Skeletal muscle tissue (tissue), 3 donors: ENCODE measurements at regions not wholly inside any gene's neighbourhood (a gene's known extent, or its start where the extent isn't known, plus 50 kb on each side); places are given as distances from the start of the nearest gene placed in this dataset.

Experiments
- H3K27ac ChIP-seq: one replicate; pipeline ENCODE4 v1.7.0; 2013; ENCODE audit warnings: mild to moderate bottlenecking, low read depth, low read length, inconsistent platforms
- H3K27me3 ChIP-seq, 3 donors: one replicate each; pipeline ENCODE4 v1.7.0; 2013; ENCODE audit warnings: low read length in 3 of 3; ENCODE audit not compliant: control insufficient read depth in 3 of 3, insufficient read depth in 3 of 3
- H3K36me3 ChIP-seq, 3 donors: one replicate each; pipeline ENCODE4 v1.7.0; 2013; ENCODE audit warnings: low read length in 3 of 3; ENCODE audit not compliant: control insufficient read depth in 3 of 3, insufficient read depth in 3 of 3
- H3K4me1 ChIP-seq, 3 donors: one replicate each; pipeline ENCODE4 v1.7.0; 2013; ENCODE audit warnings: low read length in 3 of 3, mild to moderate bottlenecking in 3 of 3; ENCODE audit not compliant: control insufficient read depth in 3 of 3, insufficient read depth in 3 of 3
- H3K4me3 ChIP-seq, 3 donors: one replicate each; pipeline ENCODE4 v1.7.0; 2013; ENCODE audit warnings: low read length in 3 of 3
- H3K9ac ChIP-seq, 3 donors: one replicate each; pipeline ENCODE4 v1.7.0; 2013; ENCODE audit warnings: low read length in 3 of 3, mild to moderate bottlenecking in 3 of 3, moderate library complexity in 2 of 3, low read depth in 1 of 3
- H3K9me3 ChIP-seq, 3 donors: one replicate each; pipeline ENCODE4 v1.7.0; 2013; ENCODE audit warnings: low read length in 3 of 3; ENCODE audit not compliant: control insufficient read depth in 3 of 3
- donor health status: Osteomylitis.

DNA sequence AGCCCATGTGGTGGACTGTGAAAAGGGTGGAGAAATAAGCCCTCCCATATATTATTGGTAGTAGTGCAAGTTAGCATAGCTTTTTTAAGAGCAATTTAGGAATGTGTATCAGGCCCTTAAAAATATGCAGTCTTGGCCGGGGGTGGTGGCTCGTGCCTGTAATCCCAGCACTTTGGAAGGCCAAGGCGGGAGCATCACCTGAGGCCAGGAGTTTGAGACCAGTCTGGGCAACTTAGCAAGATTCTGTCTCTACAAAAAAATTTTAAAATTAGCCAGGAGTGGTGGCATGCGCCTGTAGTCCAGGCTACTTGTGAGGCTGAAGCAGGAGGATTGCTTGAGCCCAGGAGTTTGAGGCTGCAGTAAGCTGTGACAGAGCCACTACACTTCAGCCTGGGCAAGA, 64.2 kb upstream of the BCAT1 start:
- Histone ChIP-seq H3K4me3 (no peak overlapping the region), H3K36me3 (no peaks in the 10 kb centered on the region), H3K27ac (no peak overlapping the region), H3K27me3 (peaks cover 0 to under 1% (median 0%) of the 10 kb centered on the region in 3 donors), H3K9me3 (no peaks in the 10 kb centered on the region), H3K9ac (no peak overlapping the region), H3K4me1 (no peaks in the 10 kb centered on the region)

DNA sequence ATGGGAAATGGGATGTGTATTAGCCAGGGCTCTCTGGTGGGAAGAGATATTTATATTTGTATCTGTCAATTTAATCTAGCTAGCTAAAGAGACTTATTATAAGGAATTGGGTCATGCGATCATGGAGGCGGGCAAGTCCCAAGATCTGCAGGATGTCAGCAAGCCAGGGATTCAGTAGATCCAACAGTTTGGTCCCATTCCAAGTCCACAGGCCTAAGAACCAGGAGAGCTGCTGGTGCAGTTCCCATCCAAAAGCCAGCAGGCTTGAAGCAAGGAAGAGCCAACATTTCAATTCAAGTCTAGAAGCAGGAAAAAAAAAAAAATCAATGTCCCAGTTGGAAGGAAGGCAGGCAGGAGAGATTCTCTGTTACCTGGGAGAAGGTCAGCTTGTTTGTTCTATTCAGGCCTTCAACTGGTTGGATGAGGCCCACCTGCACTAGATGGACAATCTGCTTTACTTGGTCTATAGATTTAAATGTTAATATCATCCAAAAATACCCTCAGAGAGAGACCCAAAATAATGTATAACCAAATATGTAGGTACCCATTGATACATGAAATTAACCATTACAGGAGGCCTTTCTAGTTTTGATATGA, 60.7 kb upstream of the BCAT1 start:
- no peaks in the 10 kb centered on the region for H3K4me1 ChIP-seq
- H3K27me3 ChIP-seq: no peaks in the 10 kb centered on the region
- H3K36me3 ChIP-seq: no peaks in the 10 kb centered on the region
- no peak overlapping the region for H3K9ac ChIP-seq
- no peak overlapping the region for H3K27ac ChIP-seq
- no peaks in the 10 kb centered on the region for H3K9me3 ChIP-seq
- no peak overlapping the region for H3K4me3 ChIP-seq

- Histone ChIP-seq H3K36me3 (no peaks in the 10 kb centered on the region), H3K9me3 (no peaks in the 10 kb centered on the region), H3K27ac (no peak overlapping the region), H3K4me3 (no peak overlapping the region), H3K4me1 (no peaks in the 10 kb centered on the region), H3K27me3 (no peaks in the 10 kb centered on the region), H3K9ac (no peak overlapping the region)
These were observed 56.5 kb upstream of the BCAT1 start for GRCh38 chr12:25005376-25005775.

DNA sequence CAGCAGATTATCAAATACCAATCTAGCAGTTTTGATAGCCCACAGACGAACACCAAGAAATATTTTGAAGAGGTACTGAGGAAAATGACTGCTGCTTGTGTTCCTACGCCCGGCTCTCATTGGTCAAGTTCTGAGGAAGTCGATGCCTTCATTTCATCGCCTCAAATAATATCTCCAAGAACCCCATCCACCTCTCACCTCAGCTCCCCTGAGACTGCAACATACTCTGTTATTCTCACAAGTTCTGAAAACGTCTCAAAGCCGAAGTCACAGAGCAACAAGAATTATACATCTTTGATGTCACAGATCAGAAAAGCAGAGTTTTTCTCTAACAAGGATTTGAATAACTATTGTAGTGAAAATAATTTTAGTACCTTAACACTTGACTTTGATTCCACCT, 55.5 kb upstream of the BCAT1 start:
- H3K4me1 ChIP-seq: no peaks in the 10 kb centered on the region
- no peak overlapping the region for H3K27ac ChIP-seq
- no peaks in the 10 kb centered on the region for H3K27me3 ChIP-seq
- no peaks in the 10 kb centered on the region for H3K9me3 ChIP-seq
- no peaks in the 10 kb centered on the region for H3K36me3 ChIP-seq
- H3K9ac ChIP-seq: no peak overlapping the region
- no peak overlapping the region for H3K4me3 ChIP-seq

DNA sequence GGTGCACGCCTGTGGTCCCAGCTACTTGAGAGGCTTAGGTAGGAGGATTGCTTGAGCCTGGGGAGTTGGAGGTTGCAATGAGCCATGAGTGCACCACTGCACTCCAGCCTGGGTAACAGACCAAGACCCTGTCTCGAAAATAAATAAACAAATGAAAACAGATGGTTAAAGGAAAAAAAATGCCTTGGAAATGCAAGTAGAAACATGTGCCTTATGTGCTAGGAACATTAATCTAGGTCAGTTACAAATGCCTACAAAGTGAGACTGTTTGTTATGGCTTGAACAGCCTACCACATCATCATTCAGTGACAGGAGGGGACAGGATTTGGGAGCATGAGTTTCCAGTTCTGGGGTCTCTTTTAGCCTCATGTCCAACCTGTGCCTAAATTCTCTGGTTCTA, 52.4 kb upstream of the BCAT1 start:
- H3K27me3 ChIP-seq: no peaks in the 10 kb centered on the region
- no peaks in the 10 kb centered on the region for H3K9me3 ChIP-seq
- H3K4me3 ChIP-seq: no peak overlapping the region
- peaks cover 0 to 7% (median 5%) of the 10 kb centered on the region in 3 donors for H3K4me1 ChIP-seq
- H3K36me3 ChIP-seq: no peaks in the 10 kb centered on the region
- H3K9ac ChIP-seq: no peak overlapping the region
- no peak overlapping the region for H3K27ac ChIP-seq
